Muscle of back (tissue), 3 donors: ENCODE measurements at regions not wholly inside any gene's neighbourhood (a gene's known extent, or its start where the extent isn't known, plus 50 kb on each side); places are given as distances from the start of the nearest gene placed in this dataset.

Source experiments
- DNase-seq, 3 donors: peaks; one replicate each; pipeline versions ENCODE4 v3.0.0 to v3.0.0-alpha.2; 2013

- no peak for DNase-seq
These were observed 70.4 kb downstream of the RCN1 start for GRCh38 chr11:32161293-32161692.

GRCh38 chr11:32162351-32162750, 71.5 kb downstream of the RCN1 start:
- DNase-seq: no peak

- no peak for DNase-seq
These were observed 72.0 kb downstream of the RCN1 start for GRCh38 chr11:32162906-32163305.

- no peak for DNase-seq
These were observed 72.7 kb downstream of the RCN1 start for GRCh38 chr11:32163557-32163956.

GRCh38 chr11:32164836-32165235, 74.0 kb downstream of the RCN1 start:
- no peak for DNase-seq

GRCh38 chr11:32168924-32169323, 78.0 kb downstream of the RCN1 start:
- no peak for DNase-seq

GRCh38 chr11:32171445-32171844, 80.6 kb downstream of the RCN1 start:
- DNase-seq: no peak

GRCh38 chr11:32172041-32172847, 81.4 kb downstream of the RCN1 start:
- peak in 1 of 3 donors; percentile 3 for DNase-seq

GRCh38 chr11:32172848-32173834, 82.3 kb downstream of the RCN1 start:
- peak; percentile 19 to 64 (median 38) for DNase-seq

GRCh38 chr11:32173977-32174376, 83.1 kb downstream of the RCN1 start:
- no peak for DNase-seq

GRCh38 chr11:32176223-32176934, 85.5 kb downstream of the RCN1 start:
- peak; percentile 83 to 87 (median 85) for DNase-seq

GRCh38 chr11:32178692-32179091, 87.8 kb downstream of the RCN1 start:
- no peak for DNase-seq

GRCh38 chr11:32183512-32183911, 92.6 kb downstream of the RCN1 start:
- DNase-seq: no peak

GRCh38 chr11:32184041-32184722, 93.3 kb downstream of the RCN1 start:
- DNase-seq: peak in 2 of 3 donors; percentile 23 to 58

- DNase-seq: peak in 2 of 3 donors; percentile 3 to 22
These were observed 94.0 kb downstream of the RCN1 start for GRCh38 chr11:32184723-32185376.

GRCh38 chr11:32186118-32186517, 95.2 kb downstream of the RCN1 start:
- DNase-seq: no peak

- DNase-seq: no peak
These were observed 96.2 kb downstream of the RCN1 start for GRCh38 chr11:32187111-32187510.

- no peak for DNase-seq
These were observed 97.9 kb downstream of the RCN1 start for GRCh38 chr11:32188785-32189184.

GRCh38 chr11:32196137-32196536, 105.3 kb downstream of the RCN1 start:
- DNase-seq: no peak

- no peak for DNase-seq
These were observed 107.2 kb downstream of the RCN1 start for GRCh38 chr11:32198053-32198452.
